A204.1 (cell line): ENCODE measurements at regions not wholly inside any gene's neighbourhood (a gene's known extent, or its start where the extent isn't known, plus 50 kb on each side); places are given as distances from the start of the nearest gene placed in this dataset.
A peak's percentile ranks its signal among the peaks of the same experiment; 100 is the strongest.

Source experiments
- FAIRE-seq: peaks from 2 replicates; lab custom pipeline; 2012; peaks lifted over from hg19 to GRCh38; lab: Jason Lieb, UNC

DNA sequence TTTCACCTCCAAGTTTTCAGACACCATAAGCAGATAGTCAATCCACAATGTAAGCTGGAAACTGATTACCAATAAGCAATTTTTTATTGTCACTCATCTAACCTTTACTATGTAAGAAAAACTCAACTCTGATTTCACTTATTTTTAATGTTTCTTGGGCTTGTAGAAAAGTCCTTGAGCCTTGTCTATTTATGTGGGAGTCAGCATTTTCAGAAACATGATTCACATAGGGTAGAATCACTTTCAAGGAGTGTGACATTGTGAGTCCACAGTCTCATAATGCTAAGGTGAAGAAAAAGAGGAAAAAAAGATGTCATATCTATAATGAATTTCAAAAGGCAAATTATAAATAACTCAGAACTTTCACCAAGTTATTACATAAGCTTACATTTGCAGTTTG, 2167.9 kb upstream of the C9orf72 start:
- FAIRE-seq: no peak

GRCh38 chr9:29750062-29750461, 2176.8 kb upstream of the C9orf72 start:
- no peak for FAIRE-seq

DNA sequence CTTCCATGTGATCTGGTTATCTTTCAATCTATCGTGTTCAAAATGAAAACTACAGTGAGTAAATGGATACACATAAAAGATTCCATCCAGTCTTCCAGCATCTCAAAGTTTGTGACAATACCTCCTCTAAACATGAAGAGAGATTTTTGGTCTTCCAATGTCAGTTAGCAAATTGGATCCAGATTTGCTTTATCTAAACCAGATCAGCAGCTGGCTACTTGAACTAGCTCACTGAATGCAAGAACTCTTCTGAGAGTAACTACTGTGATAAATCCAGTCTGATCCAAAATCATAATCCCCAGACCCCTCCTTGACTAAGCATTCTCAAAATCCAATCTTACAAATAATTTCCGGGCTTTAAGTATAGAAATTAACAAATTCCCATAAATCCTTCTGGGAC, 2177.9 kb upstream of the C9orf72 start:
- FAIRE-seq: no peak

DNA sequence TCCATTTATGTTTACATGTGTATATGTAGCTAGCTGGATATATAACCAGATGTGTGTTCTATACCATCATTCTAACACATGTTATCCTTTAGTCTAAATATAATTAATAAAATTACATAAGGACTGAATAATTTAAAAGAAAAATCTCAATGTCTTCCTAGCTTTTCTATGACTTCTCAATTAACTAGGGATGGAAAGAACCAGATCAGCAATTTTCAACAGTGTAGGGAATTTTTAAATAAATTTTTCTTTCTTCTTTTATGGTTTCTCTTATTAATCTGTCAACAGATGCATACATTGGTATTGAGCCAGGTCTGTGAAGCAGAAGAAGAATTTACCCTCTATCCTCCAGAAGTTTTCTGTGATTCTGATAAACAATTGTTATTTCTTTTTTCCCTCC, 2180.4 kb upstream of the C9orf72 start:
- no peak for FAIRE-seq

DNA sequence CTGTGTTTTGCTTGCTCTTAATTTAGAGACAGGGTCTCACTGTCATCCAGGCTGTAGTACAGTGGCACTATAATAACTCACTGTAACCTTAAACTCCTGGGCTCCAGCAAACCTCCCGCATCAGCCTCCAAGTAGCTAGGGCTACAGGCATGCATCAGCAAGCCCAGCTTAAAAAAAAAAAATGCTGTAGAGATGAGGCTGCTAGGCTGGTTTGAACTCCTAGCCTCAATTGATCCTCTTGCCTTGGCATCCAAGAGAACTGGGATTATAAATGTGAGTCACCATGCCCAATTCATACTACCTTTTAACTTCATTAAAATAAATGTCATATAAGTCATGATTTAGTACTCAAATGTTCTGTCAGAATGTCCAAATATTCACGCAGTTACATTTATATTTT, 2195.7 kb upstream of the C9orf72 start:
- no peak for FAIRE-seq

GRCh38 chr9:29773676-29774075, 2200.4 kb upstream of the C9orf72 start:
- no peak for FAIRE-seq

DNA sequence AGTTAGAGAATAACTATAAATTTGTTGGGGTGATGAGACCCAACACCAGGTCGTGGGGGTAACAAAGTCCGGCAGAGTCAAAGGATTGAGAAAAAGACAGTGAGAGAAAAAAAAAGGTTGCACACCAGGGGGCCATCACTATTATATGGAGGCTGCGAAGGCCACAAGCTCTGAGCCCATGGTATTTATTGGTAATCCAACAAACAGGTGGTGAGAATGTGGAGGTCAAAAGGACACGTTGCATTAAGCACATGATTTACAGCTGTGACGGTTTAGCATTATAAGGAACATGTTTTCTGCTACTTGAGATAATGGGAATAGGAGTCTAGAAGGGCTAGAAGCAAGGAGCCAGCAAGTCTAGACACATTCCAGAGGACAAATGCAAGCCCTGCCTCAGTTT, 2202.2 kb upstream of the C9orf72 start:
- FAIRE-seq: no peak

GRCh38 chr9:29778281-29778849, 2205.1 kb upstream of the C9orf72 start:
- no peak for FAIRE-seq

DNA sequence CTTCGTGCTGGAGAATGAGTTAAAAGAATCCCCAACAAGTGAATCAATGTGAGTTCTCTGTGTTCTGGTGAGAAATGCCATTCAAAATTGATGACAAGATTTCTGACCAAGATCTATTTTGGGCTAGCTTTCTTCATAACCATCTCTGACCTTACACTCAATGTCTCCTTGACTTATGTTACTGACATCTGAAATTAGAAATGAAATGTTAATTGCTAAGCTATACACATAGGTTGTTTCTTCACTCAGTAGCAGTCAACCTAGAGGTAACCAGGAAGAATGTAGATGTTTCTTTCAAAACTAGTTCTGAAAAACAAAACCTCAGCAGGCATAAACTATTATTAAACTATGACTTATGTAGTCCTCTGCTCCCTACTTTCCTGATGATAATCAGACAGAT, 2220.7 kb upstream of the C9orf72 start:
- FAIRE-seq: no peak

DNA sequence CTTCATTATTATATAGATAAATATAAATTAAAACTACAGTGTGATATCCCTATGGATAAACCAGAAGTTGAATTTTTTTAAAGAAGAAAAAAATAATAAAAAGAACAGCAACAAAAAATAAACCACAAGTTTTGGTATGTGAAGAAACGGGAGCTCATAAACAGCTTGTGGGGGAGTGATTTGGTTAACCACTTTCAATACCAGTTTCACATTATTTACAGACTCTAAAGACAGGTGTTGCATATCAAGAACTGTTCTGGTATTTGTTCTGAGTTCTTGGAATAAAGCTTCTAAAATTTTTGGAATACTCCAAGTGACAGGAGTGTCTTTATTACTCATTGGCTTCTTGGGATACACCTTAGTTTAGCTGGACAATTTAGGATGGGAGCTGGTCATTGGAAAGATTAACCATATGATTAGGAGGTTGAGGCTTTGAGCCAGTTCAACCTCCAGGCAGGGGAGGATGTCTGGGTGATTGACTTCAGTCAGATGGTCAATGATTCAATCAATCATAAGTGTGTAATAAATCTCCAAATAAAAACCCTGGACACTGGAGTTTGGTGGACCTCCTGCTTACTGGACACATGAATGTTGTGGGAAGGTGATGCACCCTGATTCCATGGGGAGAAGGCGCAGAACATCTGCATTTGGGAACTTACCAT, 2223.1 kb upstream of the C9orf72 start:
- FAIRE-seq: no peak

DNA sequence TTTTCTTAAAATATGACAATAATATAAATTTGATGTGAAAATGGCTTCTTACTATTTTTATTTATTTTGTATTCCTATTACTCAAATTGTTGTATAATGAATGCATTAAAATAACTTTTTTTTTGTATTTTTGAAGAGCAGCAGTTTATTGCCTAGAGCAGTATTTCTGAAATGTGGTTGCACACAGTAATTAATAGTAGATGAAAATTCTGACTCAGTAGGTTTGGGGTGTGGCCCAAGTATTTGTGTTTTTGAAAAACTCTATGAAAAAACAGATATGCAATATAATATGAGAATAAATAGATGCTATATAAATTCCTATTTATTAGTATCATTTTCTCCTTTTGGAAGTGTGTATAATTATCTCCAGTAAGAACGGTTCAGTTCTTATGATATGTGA, 2225.3 kb upstream of the C9orf72 start:
- FAIRE-seq: peak; percentile 14

GRCh38 chr9:29799227-29799626, 2225.9 kb upstream of the C9orf72 start:
- FAIRE-seq: no peak

DNA sequence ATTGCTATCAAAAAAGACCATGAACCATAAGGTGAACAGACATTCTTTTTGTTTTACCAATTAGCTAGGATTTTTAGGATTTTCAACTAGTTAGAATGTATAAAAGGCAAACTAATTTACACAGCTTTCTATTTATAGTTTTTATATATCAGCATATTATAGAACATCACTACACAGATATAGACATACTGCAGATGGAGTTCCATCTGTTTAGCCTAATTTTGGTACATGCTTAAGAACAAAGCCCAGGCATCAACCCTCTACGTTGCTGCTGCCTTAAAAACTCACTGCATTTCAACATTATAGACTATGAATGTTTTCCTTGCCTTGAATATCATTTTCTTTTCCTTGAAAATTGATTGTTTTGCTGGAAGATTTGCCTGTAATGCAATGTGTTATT, 2227.5 kb upstream of the C9orf72 start:
- no peak for FAIRE-seq

DNA sequence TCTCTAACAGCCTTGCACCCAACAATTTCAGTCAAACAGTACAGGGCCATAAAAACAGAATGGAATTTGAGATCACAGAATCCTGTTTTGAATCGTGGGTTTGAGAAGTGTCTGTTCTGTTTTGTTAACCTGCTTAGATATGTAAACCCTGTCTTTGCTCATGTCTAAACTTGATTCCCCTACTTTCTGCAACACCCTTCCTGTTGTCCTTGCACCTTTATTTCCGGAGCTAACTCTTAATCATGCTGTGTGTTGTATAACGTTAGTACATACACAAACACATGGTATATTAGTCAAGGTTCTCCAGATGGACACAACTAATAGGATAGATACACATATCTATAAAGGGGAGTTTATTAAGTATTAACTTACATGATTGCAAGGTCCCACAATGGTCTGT, 2229.2 kb upstream of the C9orf72 start:
- FAIRE-seq: no peak

- FAIRE-seq: no peak
Measured at GRCh38 chr9:29806937-29807618, 2233.8 kb upstream of the C9orf72 start.

- no peak for FAIRE-seq
Measured at GRCh38 chr9:29816954-29817703, 2243.8 kb upstream of the C9orf72 start.

DNA sequence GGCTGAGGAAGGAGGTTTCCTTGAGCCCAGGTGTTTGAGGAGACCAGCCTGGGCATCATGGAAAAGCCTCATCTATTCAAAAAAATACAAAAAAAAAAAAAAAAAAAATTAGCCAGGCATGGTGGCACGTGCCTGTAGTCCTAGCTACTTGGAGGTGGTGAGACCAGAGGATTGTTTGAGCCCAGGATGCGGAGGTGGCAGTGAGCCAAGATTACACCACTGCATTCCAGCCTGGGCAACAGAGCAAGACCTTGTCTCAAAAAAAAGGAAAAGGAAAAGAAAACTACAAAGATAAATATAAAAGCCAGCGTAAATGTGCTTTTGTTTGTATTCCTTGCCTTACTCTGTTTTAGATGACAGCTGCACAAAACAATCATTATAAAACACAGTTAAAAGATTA, 2249.2 kb upstream of the C9orf72 start:
- FAIRE-seq: no peak

DNA sequence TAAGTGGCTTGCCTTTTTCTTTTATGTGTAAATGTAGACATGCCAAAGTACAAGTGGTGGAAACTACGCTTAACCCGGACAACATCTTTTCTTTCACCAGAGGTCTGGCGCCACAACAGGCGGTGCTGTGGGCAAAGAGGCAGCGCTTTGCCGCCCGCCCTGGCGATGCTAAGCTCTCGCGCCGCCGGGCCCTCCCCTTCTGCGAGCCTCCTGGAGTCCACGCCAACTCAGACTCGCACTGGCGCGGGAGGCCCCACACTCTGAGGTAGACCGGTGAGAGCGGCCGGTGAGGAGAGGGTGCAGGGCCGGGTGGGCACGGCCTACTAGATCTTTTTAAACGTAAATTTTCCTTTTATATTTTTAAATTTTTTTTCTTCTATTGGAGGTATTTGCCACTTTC, 2253.1 kb upstream of the C9orf72 start:
- FAIRE-seq: no peak

DNA sequence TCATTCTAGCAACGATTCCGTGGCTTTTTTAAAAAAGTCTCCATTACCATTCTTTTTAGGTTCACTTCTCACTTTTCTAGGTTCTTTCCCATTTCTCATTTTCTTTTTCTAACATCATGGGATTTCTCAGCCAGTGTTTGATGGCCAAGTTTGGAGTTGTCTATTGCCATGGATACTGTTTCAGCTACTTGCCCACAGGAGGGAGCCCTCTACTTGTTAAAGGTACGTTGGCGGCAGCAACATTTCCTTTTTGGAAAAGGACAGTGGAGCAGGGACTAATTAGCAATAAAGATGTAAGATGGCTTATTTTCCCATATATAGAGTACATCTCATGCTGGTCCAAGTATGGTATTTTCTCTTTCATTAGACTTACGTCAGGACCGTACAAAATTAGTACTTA, 2257.5 kb upstream of the C9orf72 start:
- FAIRE-seq: no peak

GRCh38 chr9:29838491-29839020, 2265.3 kb upstream of the C9orf72 start:
- no peak for FAIRE-seq

GRCh38 chr9:29844251-29844650, 2271.0 kb upstream of the C9orf72 start:
- no peak for FAIRE-seq

DNA sequence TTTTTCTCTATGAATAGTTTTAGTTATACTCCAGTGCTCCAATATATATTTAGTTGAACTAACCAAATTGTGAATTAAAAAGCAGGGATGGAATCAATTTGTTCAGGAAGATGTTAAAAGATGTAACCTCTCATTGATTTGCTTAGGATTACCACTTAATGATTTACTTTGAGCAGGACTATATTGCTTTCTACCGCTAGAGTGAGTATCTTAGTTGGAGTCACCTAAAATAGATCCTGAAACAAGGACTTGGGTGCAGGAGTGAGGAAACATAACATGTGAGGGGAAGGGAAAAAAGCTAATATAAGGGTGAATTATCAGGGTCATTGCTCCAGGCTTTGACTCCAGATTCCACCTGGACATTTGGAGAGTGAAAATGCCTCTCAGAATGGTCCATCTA, 2277.4 kb upstream of the C9orf72 start:
- FAIRE-seq: no peak

- no peak for FAIRE-seq
Measured at GRCh38 chr9:29861803-29862202, 2288.5 kb upstream of the C9orf72 start.
